H9 (cell line): ENCODE measurements at regions not wholly inside any gene's neighbourhood (a gene's known extent, or its start where the extent isn't known, plus 50 kb on each side); places are given as distances from the start of the nearest gene placed in this dataset.

Source experiments
- DNase-seq: peaks from one replicate; pipeline ENCODE4 v3.0.0-alpha.2; 2017
- H2AFZ ChIP-seq: one replicate; pipeline ENCODE4 v1.6.1; 2013; ENCODE audit warnings: mild to moderate bottlenecking, low read length, control low read depth, moderate library complexity
- H2AK5ac ChIP-seq: 2 replicates; pipeline ENCODE4 v1.6.1; 2013; ENCODE audit warnings: low read length, control low read depth, mixed read lengths; ENCODE audit not compliant: insufficient read length
- H2BK120ac ChIP-seq: one replicate; pipeline ENCODE4 v1.6.1; 2013; ENCODE audit warnings: low read depth, mild to moderate bottlenecking, low read length, control low read depth, inconsistent platforms; ENCODE audit not compliant: poor library complexity, severe bottlenecking
- H2BK12ac ChIP-seq: 2 replicates; pipeline ENCODE4 v1.6.1; 2013; ENCODE audit warnings: low read length, control low read depth, mixed read lengths, low read depth; ENCODE audit not compliant: insufficient read length
- H2BK15ac ChIP-seq: 2 replicates; pipeline ENCODE4 v1.6.1; 2013; ENCODE audit warnings: low read depth, low read length, control low read depth
- H2BK20ac ChIP-seq: one replicate; pipeline ENCODE4 v1.6.1; 2013; ENCODE audit warnings: low read depth, mild to moderate bottlenecking, low read length, control low read depth, inconsistent platforms; ENCODE audit not compliant: poor library complexity, severe bottlenecking
- H2BK5ac ChIP-seq: 2 replicates; pipeline ENCODE4 v1.6.1; 2013; ENCODE audit warnings: low read length, control low read depth, mixed read lengths; ENCODE audit not compliant: insufficient read length
- H3K14ac ChIP-seq: 2 replicates; pipeline ENCODE4 v1.6.1; 2013; ENCODE audit warnings: low read length, control low read depth; ENCODE audit not compliant: insufficient read depth
- H3K18ac ChIP-seq: 2 replicates; pipeline ENCODE4 v1.6.1; 2013; ENCODE audit warnings: low read depth, mild to moderate bottlenecking, mixed read lengths, low read length, control low read depth; ENCODE audit not compliant: insufficient read length
- H3K23ac ChIP-seq: 2 replicates; pipeline ENCODE4 v1.6.1; 2013; ENCODE audit warnings: low read length, control low read depth, mixed read lengths, low read depth; ENCODE audit not compliant: insufficient read length
- H3K23me2 ChIP-seq: 2 replicates; pipeline ENCODE4 v1.6.1; 2013; ENCODE audit warnings: low read depth, mild to moderate bottlenecking, mixed read lengths, low read length, control low read depth; ENCODE audit not compliant: insufficient read length, poor library complexity, severe bottlenecking
- H3K27ac ChIP-seq: 2 replicates; pipeline ENCODE4 v1.5.1; 2013; ENCODE audit warnings: low read length, control low read depth, mixed read lengths, low read depth; ENCODE audit not compliant: insufficient read length
- H3K27me3 ChIP-seq: 2 replicates; pipeline ENCODE4 v1.6.1; 2013; ENCODE audit warnings: low read length, control low read depth, inconsistent platforms; ENCODE audit not compliant: insufficient read depth
- H3K4ac ChIP-seq: 2 replicates; pipeline ENCODE4 v1.6.1; 2013; ENCODE audit warnings: low read depth, mild to moderate bottlenecking, control low read depth, inconsistent platforms, low read length, moderate library complexity
- H3K4me1 ChIP-seq: 2 replicates; pipeline ENCODE4 v1.6.1; 2013; ENCODE audit warnings: low read length, control low read depth, inconsistent platforms; ENCODE audit not compliant: insufficient read depth
- H3K4me2 ChIP-seq: 2 replicates; pipeline ENCODE4 v1.6.1; 2013; ENCODE audit warnings: low read length, control low read depth, mixed read lengths; ENCODE audit not compliant: insufficient read length, insufficient read depth
- H3K56ac ChIP-seq: 2 replicates; pipeline ENCODE4 v1.6.1; 2013; ENCODE audit warnings: low read depth, mild to moderate bottlenecking, mixed read lengths, low read length, control low read depth; ENCODE audit not compliant: insufficient read length
- H3K79me1 ChIP-seq: 2 replicates; pipeline ENCODE4 v1.6.1; 2013; ENCODE audit warnings: low read depth, mild to moderate bottlenecking, moderate library complexity, low read length, control low read depth, inconsistent platforms; ENCODE audit not compliant: insufficient read depth, poor library complexity, severe bottlenecking
- H3K79me2 ChIP-seq: 2 replicates; pipeline ENCODE4 v1.6.1; 2013; ENCODE audit warnings: low read length, control low read depth, inconsistent platforms; ENCODE audit not compliant: insufficient read depth
- H3K9ac ChIP-seq: 2 replicates; pipeline ENCODE4 v1.6.1; 2013; ENCODE audit warnings: low read length, control low read depth, mixed read lengths; ENCODE audit not compliant: insufficient read length; ENCODE audit errors: extremely low read depth
- H3K9me3 ChIP-seq: one replicate; pipeline ENCODE4 v1.6.1; 2013; ENCODE audit warnings: low read depth, low read length, inconsistent platforms; ENCODE audit not compliant: control insufficient read depth
- H3T11ph ChIP-seq: one replicate; pipeline ENCODE4 v1.6.1; 2013; ENCODE audit warnings: mild to moderate bottlenecking, low read length, control low read depth, inconsistent platforms
- H4K20me1 ChIP-seq: one replicate; pipeline ENCODE4 v1.6.1; 2013; ENCODE audit not compliant: control insufficient read depth, insufficient read length, insufficient read depth
- H4K5ac ChIP-seq: 2 replicates; pipeline ENCODE4 v1.6.1; 2013; ENCODE audit warnings: low read depth, mild to moderate bottlenecking, mixed read lengths, low read length, control low read depth; ENCODE audit not compliant: insufficient read length
- H4K8ac ChIP-seq: replicated peaks from 2 replicates; pipeline ENCODE4 v1.6.1; 2013; ENCODE audit warnings: low read length, control low read depth, mixed read lengths, low read depth; ENCODE audit not compliant: insufficient read length
- H4K91ac ChIP-seq: 2 replicates; pipeline ENCODE4 v1.6.1; 2013; ENCODE audit warnings: low read depth, mild to moderate bottlenecking, moderate library complexity, mixed read lengths, low read length, control low read depth; ENCODE audit not compliant: insufficient read length
- H3K27ac Mint-ChIP-seq, 3 experiments: 2 replicates in 2 of 3; 3 replicates in 1 of 3; pipeline ENCODE4 v1.8.0; 2020 to 2021; ENCODE audit warnings: mixed read lengths in 3 of 3, mild to moderate bottlenecking in 1 of 3, moderate library complexity in 1 of 3
- H3K27me3 Mint-ChIP-seq: 2 replicates; pipeline ENCODE4 v1.8.0; 2021; ENCODE audit warnings: low read depth, mild to moderate bottlenecking, moderate library complexity, mixed read lengths
- H3K36me3 Mint-ChIP-seq, 3 experiments: 2 replicates in 2 of 3; 3 replicates in 1 of 3; pipeline ENCODE4 v1.8.0; 2020 to 2021; ENCODE audit warnings: low read depth in 3 of 3, mixed read lengths in 3 of 3; ENCODE audit not compliant: insufficient read depth in 1 of 3
- H3K4me1 Mint-ChIP-seq, 2 experiments: 2 replicates each; pipeline ENCODE4 v1.8.0; 2020; ENCODE audit warnings: mixed read lengths in 2 of 2
- H3K4me3 Mint-ChIP-seq, 2 experiments: 2 replicates in 1 of 2; 3 replicates in 1 of 2; pipeline ENCODE4 v1.8.0; 2020 to 2021; ENCODE audit warnings: mild to moderate bottlenecking in 2 of 2, mixed read lengths in 2 of 2, moderate library complexity in 1 of 2
- H3K9me3 Mint-ChIP-seq, 2 experiments: 2 replicates in 1 of 2; 3 replicates in 1 of 2; pipeline ENCODE4 v1.8.0; 2020; ENCODE audit warnings: mild to moderate bottlenecking in 2 of 2, mixed read lengths in 2 of 2, moderate library complexity in 1 of 2
- WGBS: extraction: QIAGEN DNeasy Blood & Tissue Kit; methylation state at CpG from one replicate; pipeline ENCODE4 v1.1.7; 2013; ENCODE audit warnings: missing lambda C conversion rate, low lambda C conversion rate, mixed read lengths; ENCODE audit not compliant: insufficient read length; ENCODE audit errors: extremely low coverage; 5-methylcytosine and 5-hydroxymethylcytosine counted together
- TF ChIP-seq, protein P1 (sequence below): fragments of 200-600 bp; sonication (generic); conservative IDR thresholded peaks from 3 replicates; pipeline ENCODE4 v1.8.0; 2021; ENCODE audit warnings: antibody characterized with exemption, mild to moderate bottlenecking

DNA sequence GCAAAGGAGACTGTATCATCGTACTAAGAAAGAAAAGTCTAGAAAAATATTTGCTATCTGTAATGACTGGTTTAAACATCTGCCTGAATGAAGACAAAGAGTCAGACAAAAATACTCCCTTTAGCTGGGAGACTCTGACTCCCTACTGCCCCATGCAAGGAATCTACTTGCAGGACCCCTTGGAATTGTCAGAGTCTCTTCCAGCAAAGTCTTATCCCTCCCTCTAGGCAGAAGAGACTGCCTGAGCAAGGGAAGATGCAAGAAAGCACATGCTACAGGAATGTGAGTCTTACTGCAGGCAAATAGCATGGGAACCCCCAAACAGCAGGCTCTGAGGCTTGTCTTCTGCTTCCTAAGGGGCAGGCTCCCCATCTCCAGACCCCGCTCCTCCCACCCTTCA is 154.0 kb downstream of the KCNA5 start:
- TF ChIP-seq, protein P1, sequence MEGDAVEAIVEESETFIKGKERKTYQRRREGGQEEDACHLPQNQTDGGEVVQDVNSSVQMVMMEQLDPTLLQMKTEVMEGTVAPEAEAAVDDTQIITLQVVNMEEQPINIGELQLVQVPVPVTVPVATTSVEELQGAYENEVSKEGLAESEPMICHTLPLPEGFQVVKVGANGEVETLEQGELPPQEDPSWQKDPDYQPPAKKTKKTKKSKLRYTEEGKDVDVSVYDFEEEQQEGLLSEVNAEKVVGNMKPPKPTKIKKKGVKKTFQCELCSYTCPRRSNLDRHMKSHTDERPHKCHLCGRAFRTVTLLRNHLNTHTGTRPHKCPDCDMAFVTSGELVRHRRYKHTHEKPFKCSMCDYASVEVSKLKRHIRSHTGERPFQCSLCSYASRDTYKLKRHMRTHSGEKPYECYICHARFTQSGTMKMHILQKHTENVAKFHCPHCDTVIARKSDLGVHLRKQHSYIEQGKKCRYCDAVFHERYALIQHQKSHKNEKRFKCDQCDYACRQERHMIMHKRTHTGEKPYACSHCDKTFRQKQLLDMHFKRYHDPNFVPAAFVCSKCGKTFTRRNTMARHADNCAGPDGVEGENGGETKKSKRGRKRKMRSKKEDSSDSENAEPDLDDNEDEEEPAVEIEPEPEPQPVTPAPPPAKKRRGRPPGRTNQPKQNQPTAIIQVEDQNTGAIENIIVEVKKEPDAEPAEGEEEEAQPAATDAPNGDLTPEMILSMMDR, result no peak
- no peaks in the 10 kb centered on the region for H3K9me3 Mint-ChIP-seq
- Histone ChIP-seq H3K9me3 (no peaks in the 10 kb centered on the region), H3K4me1 (peaks cover 4% of the 10 kb centered on the region; the same call in 1 of the 2 replicates), H3K23me2 (no peaks in the 10 kb centered on the region), H3K4me2 (no peak overlapping the region), H3T11ph (no peak overlapping the region), H3K27ac (no peak overlapping the region), H3K27me3 (no peaks in the 10 kb centered on the region), H3K14ac (no peak overlapping the region), H3K4ac (no peak overlapping the region), H4K20me1 (peaks cover 3% of the 10 kb centered on the region), H2BK15ac (no peak overlapping the region), H3K79me2 (no peaks in the 10 kb centered on the region), H2BK120ac (no peak overlapping the region), H4K5ac (no peak overlapping the region), H2AK5ac (no peak overlapping the region), H4K91ac (no peak overlapping the region), H2BK20ac (no peak overlapping the region), H2BK12ac (no peak overlapping the region), H3K23ac (no peak overlapping the region), H2AFZ (no peak overlapping the region), H4K8ac (no peak overlapping the region), H3K18ac (no peak overlapping the region), H3K9ac (no peak overlapping the region), H3K79me1 (no peaks in the 10 kb centered on the region), H2BK5ac (no peak overlapping the region), H3K56ac (no peak overlapping the region)
- no peaks in the 10 kb centered on the region for H3K36me3 Mint-ChIP-seq
- no CpG with 5 or more reads among the region's 2 CpGs for WGBS
- peak overlapping the region in 1 of 3 experiments; percentile 68; a peak in 2 of 7 replicates for H3K27ac Mint-ChIP-seq
- peaks cover 20 to 24% of the 10 kb centered on the region in 2 experiments for H3K4me1 Mint-ChIP-seq
- H3K27me3 Mint-ChIP-seq, result peaks cover 2% of the 10 kb centered on the region
- DNase-seq, result no peak
- no peak overlapping the region for H3K4me3 Mint-ChIP-seq
